ENCODE measurements at regions not wholly inside any gene's neighbourhood (a gene's known extent, or its start where the extent isn't known, plus 50 kb on each side); places are given as distances from the start of the nearest gene placed in this dataset.

DNA sequence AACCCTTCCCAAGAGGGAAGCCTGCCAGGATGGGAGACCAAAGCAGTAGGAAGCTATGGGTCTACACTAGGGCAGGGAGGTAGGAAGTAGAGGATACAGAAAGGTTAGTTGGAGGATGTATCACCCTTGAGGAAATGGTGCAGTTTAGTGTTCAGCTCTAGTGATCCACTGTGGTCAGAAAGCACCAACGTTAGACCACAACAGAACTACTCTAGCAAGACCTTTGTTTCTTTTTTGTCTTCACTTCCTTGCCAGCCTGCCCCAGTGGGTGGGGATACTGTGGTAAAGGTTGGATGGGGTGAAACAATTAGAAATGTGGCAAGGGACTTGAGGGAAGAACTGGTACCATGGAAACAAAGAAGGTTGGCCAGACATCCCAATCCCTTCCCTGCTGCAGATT lies 83.3 kb downstream of the DDIT4L start:
- Histone ChIP-seq H3K9me3 (ENCODE audit: control insufficient read depth, low read length) (peaks cover 3% of the 10 kb centered on the region), H3K36me3 (ENCODE audit: control insufficient read depth, insufficient read depth, low read length) (no peaks in the 10 kb centered on the region), H3K27me3 (ENCODE audit: control insufficient read depth, insufficient read depth, low read length, poor library complexity, severe bottlenecking) (no peaks in the 10 kb centered on the region), H3K27ac (ENCODE audit: low read depth, low read length) (no peak overlapping the region), H3K4me1 (ENCODE audit: control insufficient read depth, insufficient read depth, low read length) (no peaks in the 10 kb centered on the region), H3K9ac (ENCODE audit: extremely low read depth, low read length, poor library complexity, severe bottlenecking) (no peak overlapping the region), H3K4me3 (ENCODE audit: low read length) (no peak overlapping the region)
- no peak for DNase-seq
- 69% methylated on average over 1 of the region's 1 CpG; no CpG with 5 or more reads in 1 of the 2 experiments for WGBS, 2 experiments (ENCODE audit: insufficient coverage in 1 of 2, insufficient read length in 1 of 2)
- TF ChIP-seq, protein P1, sequence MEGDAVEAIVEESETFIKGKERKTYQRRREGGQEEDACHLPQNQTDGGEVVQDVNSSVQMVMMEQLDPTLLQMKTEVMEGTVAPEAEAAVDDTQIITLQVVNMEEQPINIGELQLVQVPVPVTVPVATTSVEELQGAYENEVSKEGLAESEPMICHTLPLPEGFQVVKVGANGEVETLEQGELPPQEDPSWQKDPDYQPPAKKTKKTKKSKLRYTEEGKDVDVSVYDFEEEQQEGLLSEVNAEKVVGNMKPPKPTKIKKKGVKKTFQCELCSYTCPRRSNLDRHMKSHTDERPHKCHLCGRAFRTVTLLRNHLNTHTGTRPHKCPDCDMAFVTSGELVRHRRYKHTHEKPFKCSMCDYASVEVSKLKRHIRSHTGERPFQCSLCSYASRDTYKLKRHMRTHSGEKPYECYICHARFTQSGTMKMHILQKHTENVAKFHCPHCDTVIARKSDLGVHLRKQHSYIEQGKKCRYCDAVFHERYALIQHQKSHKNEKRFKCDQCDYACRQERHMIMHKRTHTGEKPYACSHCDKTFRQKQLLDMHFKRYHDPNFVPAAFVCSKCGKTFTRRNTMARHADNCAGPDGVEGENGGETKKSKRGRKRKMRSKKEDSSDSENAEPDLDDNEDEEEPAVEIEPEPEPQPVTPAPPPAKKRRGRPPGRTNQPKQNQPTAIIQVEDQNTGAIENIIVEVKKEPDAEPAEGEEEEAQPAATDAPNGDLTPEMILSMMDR (conservative IDR thresholded peaks at IDR 0.05), result no peak
- Mint-ChIP-seq H3K9me3 (peaks cover 2% of the 10 kb centered on the region), H3K4me3 (no peak overlapping the region), H3K27ac (no peak overlapping the region), H3K27me3 (ENCODE audit: insufficient read depth) (no peaks in the 10 kb centered on the region), H3K36me3 (ENCODE audit: low read depth) (no peaks in the 10 kb centered on the region), H3K4me1 (peaks cover 2% of the 10 kb centered on the region)

DNA sequence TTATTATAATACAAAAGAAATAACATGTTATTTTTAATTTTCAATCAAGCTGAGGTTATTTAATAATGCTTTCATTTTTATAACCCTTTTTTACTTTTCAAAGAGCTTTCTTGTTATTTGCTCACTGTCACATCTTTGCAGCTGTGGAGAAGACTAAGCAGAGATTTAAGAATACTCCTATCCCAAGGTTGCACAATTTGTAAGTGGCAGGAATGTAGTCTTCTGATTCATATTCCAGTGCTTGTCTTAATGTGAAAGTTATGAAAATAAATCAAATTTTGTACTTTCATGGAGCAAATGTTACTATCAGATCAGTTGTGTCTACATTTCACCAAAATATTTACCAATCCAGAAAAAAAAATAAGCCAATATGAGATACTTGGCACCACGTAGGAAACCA lies 86.6 kb downstream of the DDIT4L start:
- Histone ChIP-seq H3K36me3 (ENCODE audit: control insufficient read depth, insufficient read depth, low read length) (no peaks in the 10 kb centered on the region), H3K27me3 (ENCODE audit: control insufficient read depth, insufficient read depth, low read length, poor library complexity, severe bottlenecking) (no peaks in the 10 kb centered on the region), H3K9me3 (ENCODE audit: control insufficient read depth, low read length) (no peaks in the 10 kb centered on the region), H3K9ac (ENCODE audit: extremely low read depth, low read length, poor library complexity, severe bottlenecking) (no peak overlapping the region), H3K27ac (ENCODE audit: low read depth, low read length) (no peak overlapping the region), H3K4me3 (ENCODE audit: low read length) (no peak overlapping the region), H3K4me1 (ENCODE audit: control insufficient read depth, insufficient read depth, low read length) (peaks cover 19% of the 10 kb centered on the region)
- no peak overlapping the region for H3K27ac Mint-ChIP-seq
- no peak overlapping the region for H3K4me3 Mint-ChIP-seq
- no peaks in the 10 kb centered on the region for H3K27me3 Mint-ChIP-seq (ENCODE audit: insufficient read depth)
- TF ChIP-seq, protein P1 (conservative IDR thresholded peaks at IDR 0.05), result no peak
- 75% methylated on average over 1 of the region's 1 CpG; no CpG with 5 or more reads in 1 of the 2 experiments for WGBS, 2 experiments (ENCODE audit: insufficient coverage in 1 of 2, insufficient read length in 1 of 2)
- H3K9me3 Mint-ChIP-seq, result no peaks in the 10 kb centered on the region
- no peak for DNase-seq
- no peaks in the 10 kb centered on the region for H3K36me3 Mint-ChIP-seq (ENCODE audit: low read depth)
- H3K4me1 Mint-ChIP-seq, result peaks cover 26% of the 10 kb centered on the region

DNA sequence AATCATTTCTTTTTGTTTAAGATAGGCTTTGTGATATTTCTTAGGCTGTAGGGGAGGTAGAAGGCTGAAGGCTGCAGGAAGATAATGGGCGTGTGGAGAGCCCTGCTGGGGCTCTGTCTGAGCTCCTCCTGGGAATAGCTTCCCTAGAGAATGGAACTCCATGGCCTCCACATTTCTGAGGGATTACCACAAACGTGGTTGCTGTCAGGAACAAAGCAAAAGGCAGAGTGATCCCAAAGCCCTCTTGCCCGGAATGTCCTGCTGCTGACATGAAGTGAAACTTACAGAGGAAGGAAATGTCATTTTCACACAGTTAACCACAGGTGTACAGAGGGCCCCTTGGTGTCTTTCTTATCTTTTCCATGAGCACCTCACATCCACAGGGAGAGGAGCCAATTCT lies 89.3 kb downstream of the DDIT4L start:
- Histone ChIP-seq H3K4me3 (ENCODE audit: low read length) (peak overlapping the region; percentile 47), H3K9ac (ENCODE audit: extremely low read depth, low read length, poor library complexity, severe bottlenecking) (peak overlapping the region; percentile 61), H3K36me3 (ENCODE audit: control insufficient read depth, insufficient read depth, low read length) (no peaks in the 10 kb centered on the region), H3K27ac (ENCODE audit: low read depth, low read length) (peak overlapping the region; percentile 25), H3K4me1 (ENCODE audit: control insufficient read depth, insufficient read depth, low read length) (peaks cover 22% of the 10 kb centered on the region), H3K9me3 (ENCODE audit: control insufficient read depth, low read length) (no peaks in the 10 kb centered on the region), H3K27me3 (ENCODE audit: control insufficient read depth, insufficient read depth, low read length, poor library complexity, severe bottlenecking) (no peaks in the 10 kb centered on the region)
- H3K27me3 Mint-ChIP-seq (ENCODE audit: insufficient read depth), result no peaks in the 10 kb centered on the region
- peak; percentile 86 for DNase-seq
- H3K9me3 Mint-ChIP-seq, result no peaks in the 10 kb centered on the region
- H3K36me3 Mint-ChIP-seq (ENCODE audit: low read depth), result no peaks in the 10 kb centered on the region
- H3K4me1 Mint-ChIP-seq, result peaks cover 44% of the 10 kb centered on the region
- WGBS, 2 experiments (ENCODE audit: insufficient coverage in 1 of 2, insufficient read length in 1 of 2), result 0 to 12% methylated on average over 1 to 3 of the region's 3 CpGs
- peak overlapping the region; percentile 93 for H3K27ac Mint-ChIP-seq
- TF ChIP-seq, protein P1 (conservative IDR thresholded peaks at IDR 0.05), result no peak
- no peak overlapping the region for H3K4me3 Mint-ChIP-seq
